Gastrocnemius medialis (tissue), 4 donors: ENCODE measurements at regions not wholly inside any gene's neighbourhood (a gene's known extent, or its start where the extent isn't known, plus 50 kb on each side); places are given as distances from the start of the nearest gene placed in this dataset.

ENCODE experiments used
- CTCF ChIP-seq, 5 experiments: fragments of 450-650 bp in 3 of 5; fragments of 200-600 bp in 2 of 5; sonication (generic) in 2 of 5; IDR thresholded peaks in 4 of 5; conservative IDR thresholded peaks in 1 of 5; 1 replicate in 4 of 5; 2 replicates in 1 of 5; pipeline ENCODE4 v1.5.1; 2016 to 2019; ENCODE audit warnings: antibody characterized with exemption in 5 of 5, mild to moderate bottlenecking in 3 of 5, moderate library complexity in 3 of 5
- POLR2A ChIP-seq, 2 donors: fragments of 450-650 bp; IDR thresholded peaks; one replicate each; pipeline ENCODE4 v1.6.1; 2017; ENCODE audit warnings: antibody characterized with exemption in 2 of 2, mild to moderate bottlenecking in 2 of 2, moderate library complexity in 2 of 2

- TF ChIP-seq CTCF (IDR thresholded peaks at IDR 0.05 in 4 of 5, conservative IDR thresholded peaks at IDR 0.05 in 1 of 5) (no peak), POLR2A (IDR thresholded peaks at IDR 0.05) (no peak)
Measured at GRCh38 chrX:82816001-82816400, 692.1 kb upstream of the POU3F4 start.
